HG03575 (cell line): ENCODE measurements at regions not wholly inside any gene's neighbourhood (a gene's known extent, or its start where the extent isn't known, plus 50 kb on each side); places are given as distances from the start of the nearest gene placed in this dataset.

Experiments used
- ATAC-seq: cut with Tn5 transposase; IDR thresholded peaks from one replicate; pipeline ENCODE4 v1.9.1; 2021; ENCODE audit not compliant: unreplicated experiment, insufficient number of reproducible peaks, low FRiP score; ENCODE audit errors: extremely low read depth

DNA sequence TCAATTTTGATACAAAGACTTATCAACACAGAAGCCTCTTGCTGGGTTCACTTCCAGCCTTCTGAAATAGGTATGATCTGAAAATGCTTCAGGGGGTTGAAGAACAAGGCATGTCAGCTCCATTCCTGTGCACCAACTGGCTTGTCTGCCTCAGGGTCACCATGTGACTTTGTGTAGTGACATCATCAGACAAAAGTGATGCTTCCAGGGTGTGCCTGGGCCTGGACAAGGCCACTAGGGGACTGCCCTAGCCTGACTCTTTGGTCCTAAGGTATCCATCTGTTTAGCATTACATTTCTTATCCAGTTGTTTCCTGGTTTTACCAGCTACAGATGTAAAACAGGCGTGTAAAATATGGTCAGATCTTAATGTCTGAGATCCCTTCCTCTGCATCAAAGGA, 155.6 kb downstream of the CAND1 start:
- ATAC-seq, result no peak

GRCh38 chr12:67425394-67425793, 156.2 kb downstream of the CAND1 start:
- no peak for ATAC-seq

- ATAC-seq, result no peak
These were observed 156.9 kb downstream of the CAND1 start for GRCh38 chr12:67426067-67426466.

- no peak for ATAC-seq
These were observed 158.2 kb downstream of the CAND1 start for GRCh38 chr12:67427336-67427735.

- no peak for ATAC-seq
These were observed 159.3 kb downstream of the CAND1 start for GRCh38 chr12:67428431-67428830.

- no peak for ATAC-seq
These were observed 161.7 kb downstream of the CAND1 start for GRCh38 chr12:67430708-67431335.

DNA sequence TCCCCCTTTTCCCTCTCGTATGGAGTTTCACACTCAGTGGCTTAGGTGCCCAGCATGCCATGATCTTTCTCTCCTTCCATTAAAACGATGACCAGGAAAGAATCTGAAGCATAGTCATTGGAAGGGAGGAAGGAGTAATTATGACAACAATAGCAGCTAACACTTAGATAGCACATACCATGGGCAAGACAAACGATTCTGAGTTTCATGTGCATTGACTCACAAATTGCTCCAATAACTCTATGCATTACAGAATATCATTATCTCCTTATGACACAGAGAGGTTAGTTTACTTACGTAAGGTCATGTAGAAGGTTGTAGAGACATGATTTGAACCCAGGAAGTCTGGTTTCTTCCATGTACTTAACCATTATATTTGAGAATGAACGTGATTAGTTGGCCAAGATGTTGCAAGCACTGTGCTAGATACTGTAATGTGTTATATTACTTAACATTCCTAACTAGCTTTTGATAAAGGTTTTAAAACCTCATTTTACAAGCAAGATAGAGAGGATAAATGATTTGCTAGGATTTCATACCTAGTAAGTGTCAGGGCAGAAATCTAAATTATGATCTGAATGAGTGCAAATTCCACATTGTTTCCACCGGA, 162.4 kb downstream of the CAND1 start:
- ATAC-seq, result no peak

DNA sequence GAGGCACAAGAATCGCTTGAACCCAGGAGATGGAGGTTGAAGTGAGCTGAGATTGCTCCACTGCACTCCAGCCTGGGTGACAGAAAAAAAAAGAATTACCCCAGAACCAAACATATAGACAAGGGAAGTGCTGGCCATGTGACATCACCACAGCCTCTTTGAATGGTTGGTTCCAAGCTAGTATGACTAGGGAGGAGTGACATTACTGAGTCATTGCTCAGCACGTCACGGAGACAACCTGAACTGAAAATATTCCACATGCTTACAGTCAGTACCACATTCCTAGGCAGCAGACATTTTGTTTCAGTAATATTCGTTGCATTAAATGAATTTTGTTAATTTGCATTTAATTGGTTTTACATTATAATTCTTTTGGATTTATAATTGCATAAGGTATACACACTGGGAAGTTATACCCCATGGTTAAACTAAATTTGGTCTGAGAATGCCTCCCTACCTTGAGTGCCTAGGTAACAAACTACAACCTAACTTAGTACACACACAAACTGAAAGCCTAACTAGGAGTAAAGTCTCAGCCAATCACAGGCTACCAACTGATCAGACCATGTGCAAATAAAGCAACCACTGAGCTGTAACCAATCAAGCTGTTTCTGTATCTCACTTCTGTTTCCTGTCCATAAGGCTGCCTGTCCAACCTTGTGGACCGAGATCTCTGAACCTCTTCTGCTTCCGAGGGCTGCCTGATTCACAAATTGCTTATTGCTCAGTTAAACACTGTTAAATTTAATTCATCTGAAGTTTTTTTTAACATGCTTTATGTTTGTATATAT, 164.4 kb downstream of the CAND1 start:
- ATAC-seq, result no peak

DNA sequence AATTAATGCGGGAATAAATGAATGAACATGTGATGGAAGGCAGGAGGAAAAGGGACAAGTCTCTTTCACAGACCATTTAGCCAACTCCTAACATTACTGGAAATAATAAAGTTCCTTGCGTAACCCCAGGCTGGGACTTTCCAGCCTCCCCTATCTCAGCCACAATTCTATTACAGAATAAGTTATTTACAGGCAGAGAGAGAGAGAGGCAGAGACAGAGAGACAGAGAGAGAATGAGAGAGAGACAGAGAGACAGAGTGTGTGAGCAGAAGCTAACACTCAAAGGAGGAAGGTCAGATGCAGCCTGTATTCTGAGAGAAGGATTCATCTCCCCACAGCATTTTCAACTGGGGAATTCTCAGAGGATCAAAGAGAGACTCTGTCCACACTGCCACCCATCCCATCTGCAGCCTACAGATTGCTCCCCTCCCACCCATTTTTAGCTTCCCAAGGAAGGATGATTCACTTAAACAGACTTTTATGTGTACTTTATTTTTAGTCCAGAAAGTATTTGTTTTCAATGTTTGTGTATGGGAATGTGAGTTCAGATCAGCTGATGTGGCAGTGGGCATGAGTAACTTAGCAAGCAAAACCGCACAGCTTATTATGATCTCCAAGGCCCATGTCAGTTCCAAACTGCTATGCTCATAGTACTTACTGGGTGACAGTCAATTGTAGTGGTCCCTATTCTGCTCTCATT, 165.7 kb downstream of the CAND1 start:
- no peak for ATAC-seq

- ATAC-seq, result no peak
These were observed 167.1 kb downstream of the CAND1 start for GRCh38 chr12:67436230-67436629.

- no peak for ATAC-seq
These were observed 167.9 kb downstream of the CAND1 start for GRCh38 chr12:67437011-67437410.

- ATAC-seq, result no peak
These were observed 170.5 kb downstream of the CAND1 start for GRCh38 chr12:67439611-67440010.

DNA sequence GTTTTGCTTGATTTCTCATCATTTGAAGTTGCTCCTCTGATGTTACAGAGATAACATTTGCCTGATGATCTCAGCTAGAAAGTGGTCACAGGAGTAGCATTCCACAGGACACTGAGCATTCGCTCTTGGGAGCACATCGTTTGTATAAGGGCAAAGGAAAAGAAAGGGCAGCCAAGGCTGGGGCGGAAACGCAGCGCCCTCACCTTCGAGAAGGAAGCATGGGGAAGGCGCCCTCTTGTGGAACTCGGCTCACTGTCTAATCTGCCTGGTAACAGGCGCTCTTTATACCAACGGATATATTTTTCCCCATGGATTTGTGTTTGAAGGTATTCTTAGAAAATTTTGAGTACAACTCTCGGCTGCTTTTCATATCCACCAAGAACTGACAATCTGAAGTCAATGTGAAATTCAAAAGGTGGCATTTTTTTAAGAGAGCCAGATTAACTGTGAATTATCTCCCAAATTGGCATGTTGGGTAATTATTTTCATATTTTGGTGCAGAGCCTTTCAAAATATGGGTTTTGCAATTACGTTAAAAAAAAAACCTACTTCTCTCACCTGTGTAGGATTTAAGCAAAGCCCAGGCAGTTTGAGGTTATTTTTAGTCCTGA, 172.7 kb downstream of the CAND1 start:
- ATAC-seq, result peak; percentile 79

GRCh38 chr12:67442347-67442841, 173.2 kb downstream of the CAND1 start:
- no peak for ATAC-seq

DNA sequence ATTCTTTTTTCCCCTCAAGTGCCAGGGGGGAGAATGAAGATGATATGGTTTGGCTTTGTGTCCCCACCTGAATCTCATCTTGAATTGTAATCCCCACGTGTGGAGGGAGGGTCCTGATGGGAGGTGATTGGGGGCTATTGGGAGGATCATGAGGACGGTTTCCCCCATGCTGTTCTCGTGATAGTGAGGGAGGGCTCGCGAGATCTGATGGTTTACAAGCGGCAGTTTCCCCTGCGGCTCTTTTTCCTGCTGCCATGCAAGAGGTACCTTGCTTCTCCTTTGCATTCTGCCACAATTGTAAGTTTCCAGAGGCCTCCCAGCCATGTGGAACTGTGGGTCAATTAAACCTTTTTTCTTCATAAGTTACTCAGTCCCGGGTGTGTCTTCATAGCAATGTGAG, 173.7 kb downstream of the CAND1 start:
- no peak for ATAC-seq

- ATAC-seq, result no peak
These were observed 175.4 kb downstream of the CAND1 start for GRCh38 chr12:67444542-67444941.

DNA sequence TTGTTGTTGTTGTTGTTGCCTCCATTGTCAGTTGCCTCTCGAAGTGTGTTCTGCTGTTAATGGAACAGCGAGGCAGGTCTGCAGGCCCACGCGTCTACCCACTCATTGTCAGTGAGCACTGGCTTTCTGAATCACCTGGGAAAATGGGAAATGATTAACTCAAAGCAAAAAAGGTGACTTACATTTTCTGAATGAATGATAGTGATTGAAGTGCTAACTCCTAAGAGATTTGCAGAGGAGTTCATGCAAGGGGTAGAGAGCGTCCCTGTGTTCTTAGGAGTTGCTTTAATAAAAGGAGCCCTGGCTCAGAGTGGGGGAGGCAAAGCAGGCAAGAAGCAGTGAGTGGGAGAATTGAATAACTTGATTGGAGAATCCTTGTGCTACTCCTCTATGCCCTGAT, 177.6 kb downstream of the CAND1 start:
- ATAC-seq, result no peak

- no peak for ATAC-seq
These were observed 178.0 kb downstream of the CAND1 start for GRCh38 chr12:67447180-67447579.

DNA sequence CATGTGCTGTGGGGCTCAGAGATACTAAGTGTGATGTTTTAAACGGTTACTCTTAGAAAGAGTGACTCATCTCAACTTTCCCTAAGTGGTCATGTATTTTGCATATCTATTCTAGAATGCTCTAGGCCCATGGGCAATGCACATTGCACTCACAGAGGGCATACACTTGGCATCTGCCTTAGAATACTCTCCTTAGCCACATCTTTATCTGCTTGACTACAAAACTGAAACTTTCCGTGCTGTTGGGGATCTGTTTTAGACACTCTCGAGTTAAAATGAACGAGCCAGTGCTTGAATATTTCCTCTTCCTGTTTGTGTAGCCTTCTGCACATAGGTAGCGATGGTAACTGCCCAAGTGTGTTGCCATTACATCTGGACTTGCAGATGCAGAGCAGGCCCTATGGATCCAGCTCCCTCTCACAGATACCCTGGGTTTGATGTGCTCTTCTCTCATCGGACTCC, 180.5 kb downstream of the CAND1 start:
- peak; percentile 74 for ATAC-seq
